ENCODE measurements at regions not wholly inside any gene's neighbourhood (a gene's known extent, or its start where the extent isn't known, plus 50 kb on each side); places are given as distances from the start of the nearest gene placed in this dataset.

DNA sequence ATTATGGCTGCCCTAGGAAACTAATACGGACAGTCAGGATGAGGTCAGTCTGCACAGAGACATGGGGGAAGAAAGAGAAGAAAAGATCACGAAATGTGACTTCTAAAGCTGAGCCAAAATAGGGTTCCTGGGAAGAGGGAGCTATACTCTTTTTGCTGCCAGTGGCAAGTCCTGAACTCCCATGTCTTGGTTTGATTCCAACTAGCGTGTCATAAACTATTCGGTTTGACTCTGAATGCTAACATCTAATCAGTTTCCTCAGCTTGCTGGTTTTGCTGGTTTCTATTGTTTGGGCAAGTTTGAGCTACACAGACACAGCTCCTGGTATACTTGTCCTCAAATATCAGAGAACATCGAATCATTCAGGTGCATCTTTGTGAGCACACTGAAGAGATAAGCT, 80.5 kb upstream of the CYP1B1 start:
- TF ChIP-seq, protein P1, sequence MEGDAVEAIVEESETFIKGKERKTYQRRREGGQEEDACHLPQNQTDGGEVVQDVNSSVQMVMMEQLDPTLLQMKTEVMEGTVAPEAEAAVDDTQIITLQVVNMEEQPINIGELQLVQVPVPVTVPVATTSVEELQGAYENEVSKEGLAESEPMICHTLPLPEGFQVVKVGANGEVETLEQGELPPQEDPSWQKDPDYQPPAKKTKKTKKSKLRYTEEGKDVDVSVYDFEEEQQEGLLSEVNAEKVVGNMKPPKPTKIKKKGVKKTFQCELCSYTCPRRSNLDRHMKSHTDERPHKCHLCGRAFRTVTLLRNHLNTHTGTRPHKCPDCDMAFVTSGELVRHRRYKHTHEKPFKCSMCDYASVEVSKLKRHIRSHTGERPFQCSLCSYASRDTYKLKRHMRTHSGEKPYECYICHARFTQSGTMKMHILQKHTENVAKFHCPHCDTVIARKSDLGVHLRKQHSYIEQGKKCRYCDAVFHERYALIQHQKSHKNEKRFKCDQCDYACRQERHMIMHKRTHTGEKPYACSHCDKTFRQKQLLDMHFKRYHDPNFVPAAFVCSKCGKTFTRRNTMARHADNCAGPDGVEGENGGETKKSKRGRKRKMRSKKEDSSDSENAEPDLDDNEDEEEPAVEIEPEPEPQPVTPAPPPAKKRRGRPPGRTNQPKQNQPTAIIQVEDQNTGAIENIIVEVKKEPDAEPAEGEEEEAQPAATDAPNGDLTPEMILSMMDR (IDR thresholded peaks at IDR 0.05): no peak
- TF ChIP-seq EP300 (IDR thresholded peaks at IDR 0.05) (no peak), POLR2AphosphoS5 (IDR thresholded peaks at IDR 0.05) (no peak)

All from suprapubic skin (tissue), 4 donors.